ENCODE measurements at regions not wholly inside any gene's neighbourhood (a gene's known extent, or its start where the extent isn't known, plus 50 kb on each side); places are given as distances from the start of the nearest gene placed in this dataset.

DNA sequence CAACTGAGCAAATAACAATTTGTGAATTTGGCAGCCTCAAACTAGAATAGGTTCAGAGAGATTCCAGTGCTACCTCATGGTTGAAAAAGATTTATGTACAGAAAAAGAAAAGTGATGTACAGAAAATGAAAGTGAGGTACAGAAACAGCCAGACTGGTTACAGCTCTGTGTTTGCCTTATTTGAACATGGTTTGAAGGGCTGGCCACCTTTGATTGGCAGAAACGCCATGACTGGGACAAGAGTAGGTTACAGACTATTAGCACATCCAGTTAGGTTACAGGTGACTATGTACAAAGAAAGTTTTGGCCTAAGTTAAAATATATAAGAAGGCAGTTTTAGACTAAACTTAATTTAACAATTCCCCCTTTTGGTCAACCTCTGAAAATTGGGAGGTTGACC, 309.4 kb downstream of the BTG1 start:
- DNase-seq: no peak

DNA sequence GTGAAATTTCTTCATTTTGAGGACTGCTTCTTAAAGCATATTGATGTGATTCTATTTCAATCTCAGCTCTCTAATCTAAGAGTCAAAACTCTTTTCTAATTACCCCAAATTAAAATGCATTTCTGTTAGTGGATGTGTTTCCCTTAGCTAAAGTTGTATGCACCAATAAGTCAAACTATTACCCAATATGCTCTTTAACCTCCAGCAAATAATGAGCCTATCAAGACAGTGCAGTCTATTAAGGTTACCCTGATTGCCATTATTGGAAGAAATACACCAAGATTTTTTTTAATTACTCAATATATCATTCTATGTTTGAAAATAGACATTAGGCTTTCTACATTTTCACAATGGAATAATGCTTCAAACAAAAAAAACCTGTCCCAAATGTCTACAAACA, 310.0 kb downstream of the BTG1 start:
- DNase-seq: no peak

DNA sequence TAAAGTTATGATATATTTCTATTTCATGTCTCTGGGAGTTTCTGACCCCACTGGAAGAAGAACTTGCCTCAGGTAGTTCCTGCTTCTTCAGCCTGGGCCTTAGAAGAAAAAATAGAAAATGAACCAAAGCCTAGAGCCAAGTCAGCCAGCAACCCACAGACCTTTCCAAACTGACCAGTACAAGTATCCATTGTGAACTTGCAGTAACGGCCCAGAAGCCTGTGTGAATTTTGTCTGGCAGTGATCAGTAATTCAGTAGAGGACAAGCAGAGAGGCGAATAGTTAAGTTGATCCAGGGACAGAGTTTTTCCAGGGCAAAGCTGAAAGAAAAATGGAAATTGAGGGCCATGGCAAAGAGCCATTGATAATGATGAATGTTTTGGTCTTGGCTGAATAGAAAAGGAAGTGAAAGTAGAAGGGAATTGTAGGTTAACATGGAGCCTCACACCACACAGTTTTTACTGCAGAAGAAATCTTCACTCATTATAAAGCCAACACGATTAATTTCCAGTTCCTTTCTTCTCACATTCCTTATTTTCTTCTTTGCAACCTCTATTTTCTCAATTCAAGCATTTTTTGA, 311.8 kb downstream of the BTG1 start:
- DNase-seq: no peak

DNA sequence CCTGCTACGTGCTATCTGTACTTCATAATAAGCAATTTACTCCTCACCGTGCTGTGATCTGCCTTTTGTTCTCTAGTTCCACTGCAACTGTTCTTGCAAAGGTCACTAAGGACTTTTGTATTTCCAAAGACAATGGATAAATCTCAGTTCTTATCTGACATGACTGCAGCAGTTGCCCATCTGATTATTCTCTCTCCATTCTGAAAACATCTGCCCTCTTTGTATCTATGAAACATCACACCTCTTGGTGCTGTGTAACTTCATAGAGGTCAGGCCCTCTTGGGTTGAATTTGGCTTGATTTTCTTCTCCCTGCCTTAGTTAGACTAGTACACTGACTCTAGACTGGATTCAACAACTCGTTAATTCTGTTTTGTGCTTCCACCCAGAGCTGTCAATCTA, 319.6 kb downstream of the BTG1 start:
- no peak for DNase-seq

DNA sequence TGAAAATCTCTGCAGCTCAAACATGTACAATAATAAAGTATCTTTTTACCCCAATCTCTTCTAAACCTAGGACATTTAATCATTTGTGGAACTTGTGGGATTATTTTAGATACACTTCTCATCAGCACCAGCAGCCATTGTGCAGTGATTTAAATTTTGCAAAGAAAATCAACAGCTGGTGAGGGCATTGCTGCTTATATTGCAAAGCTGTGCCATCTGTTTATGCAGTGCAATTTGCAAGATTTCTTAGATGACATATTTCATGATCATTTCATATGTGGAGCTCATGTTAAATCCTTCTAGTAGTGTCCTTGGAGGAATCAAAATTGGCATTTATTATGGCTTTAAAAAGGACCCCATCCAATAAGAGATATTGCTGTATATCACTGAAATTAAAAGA, 320.7 kb downstream of the BTG1 start:
- no peak for DNase-seq

DNA sequence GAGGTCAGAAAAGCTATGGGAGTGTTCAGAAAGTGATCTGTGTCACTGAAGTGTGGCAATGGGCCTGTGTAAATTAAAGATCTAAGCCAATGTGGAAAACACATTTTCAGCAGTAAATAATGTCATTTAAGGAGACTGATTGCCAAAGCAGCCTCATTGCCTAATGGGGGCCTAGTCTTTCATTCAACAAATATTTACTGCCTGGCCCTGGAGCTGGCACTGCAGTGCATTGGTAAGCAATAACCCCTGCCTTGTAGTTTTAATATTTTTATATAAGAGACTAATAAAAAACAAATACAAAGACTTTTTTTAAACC, 326.6 kb downstream of the BTG1 start:
- no peak for DNase-seq

DNA sequence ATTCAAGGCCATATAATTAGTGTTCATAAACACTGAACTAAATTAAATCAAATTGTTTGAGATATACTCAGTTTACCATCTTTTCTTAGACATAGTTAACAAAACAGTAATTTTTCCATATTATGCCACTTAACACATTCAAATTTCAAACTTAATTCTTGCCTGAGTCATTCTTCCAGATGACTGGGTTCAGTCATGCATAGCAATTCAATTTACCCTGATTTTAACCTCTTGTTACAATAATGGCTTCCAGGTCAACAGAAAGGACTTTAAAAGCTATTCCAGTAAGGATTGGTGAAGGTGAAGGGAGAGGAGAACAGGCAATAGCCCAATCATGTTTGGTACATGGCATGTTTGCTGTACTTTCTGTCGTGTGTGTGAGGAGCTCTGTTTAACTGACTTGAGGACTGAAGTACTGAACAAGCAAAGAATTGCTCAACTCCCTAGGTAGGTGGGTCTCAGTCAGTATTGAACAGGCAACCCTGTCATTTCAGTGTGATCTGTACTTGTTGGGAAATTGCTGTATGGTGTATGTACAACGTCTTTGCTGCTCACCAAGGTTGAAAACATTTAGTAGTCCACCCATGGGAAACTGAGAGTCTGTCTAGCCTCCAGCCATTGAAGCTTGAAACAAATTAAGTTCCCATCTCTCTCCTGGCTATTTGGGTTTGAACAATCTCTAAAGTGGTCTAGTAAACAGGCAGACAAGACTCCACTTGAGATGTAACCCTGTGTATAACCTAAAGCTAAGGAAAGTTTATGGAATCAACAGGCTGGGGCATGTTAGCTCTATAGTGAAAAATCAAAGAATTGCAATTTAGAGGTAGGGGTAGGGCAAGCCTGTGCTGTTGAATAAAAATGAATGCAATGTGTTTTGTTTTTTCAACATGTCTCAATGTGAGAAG, 327.2 kb downstream of the BTG1 start:
- DNase-seq: no peak

DNA sequence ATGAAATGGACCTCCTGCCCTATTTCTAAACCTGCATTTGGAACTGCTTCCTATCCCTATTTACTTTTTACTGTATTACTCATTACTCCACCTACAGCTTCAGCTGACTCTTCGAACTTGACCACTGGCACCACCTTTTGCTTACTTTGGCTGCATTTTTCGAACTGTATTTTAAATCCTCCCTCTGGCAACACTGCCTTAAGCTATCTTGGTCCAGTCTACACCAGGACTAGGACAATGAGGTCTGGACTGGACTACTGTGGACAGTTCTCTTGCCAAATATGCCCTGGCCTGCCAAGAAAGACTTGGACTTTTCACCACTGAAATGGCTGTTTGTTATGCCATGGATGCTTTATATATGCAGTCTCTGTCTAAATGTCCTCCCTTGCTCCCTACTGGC, 328.1 kb downstream of the BTG1 start:
- DNase-seq: no peak

DNA sequence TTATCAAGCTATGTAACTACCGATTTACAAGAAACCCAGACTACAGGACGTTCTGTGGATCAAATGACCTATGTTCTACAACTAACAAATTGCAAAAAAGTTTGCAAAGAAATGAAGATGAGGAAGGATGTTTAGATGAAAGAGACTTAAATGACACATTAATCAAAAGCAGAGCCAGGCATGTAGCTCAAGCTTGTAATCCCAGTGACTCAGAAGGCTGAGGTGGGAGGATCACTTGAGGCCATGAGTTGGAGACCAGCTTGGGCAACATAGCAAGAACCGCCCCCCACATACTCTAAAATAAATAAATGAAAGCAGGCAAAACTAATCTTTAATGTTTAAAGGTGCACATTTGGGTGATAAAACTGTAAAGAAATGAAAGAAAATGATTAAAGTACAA, 331.9 kb downstream of the BTG1 start:
- DNase-seq: no peak

DNA sequence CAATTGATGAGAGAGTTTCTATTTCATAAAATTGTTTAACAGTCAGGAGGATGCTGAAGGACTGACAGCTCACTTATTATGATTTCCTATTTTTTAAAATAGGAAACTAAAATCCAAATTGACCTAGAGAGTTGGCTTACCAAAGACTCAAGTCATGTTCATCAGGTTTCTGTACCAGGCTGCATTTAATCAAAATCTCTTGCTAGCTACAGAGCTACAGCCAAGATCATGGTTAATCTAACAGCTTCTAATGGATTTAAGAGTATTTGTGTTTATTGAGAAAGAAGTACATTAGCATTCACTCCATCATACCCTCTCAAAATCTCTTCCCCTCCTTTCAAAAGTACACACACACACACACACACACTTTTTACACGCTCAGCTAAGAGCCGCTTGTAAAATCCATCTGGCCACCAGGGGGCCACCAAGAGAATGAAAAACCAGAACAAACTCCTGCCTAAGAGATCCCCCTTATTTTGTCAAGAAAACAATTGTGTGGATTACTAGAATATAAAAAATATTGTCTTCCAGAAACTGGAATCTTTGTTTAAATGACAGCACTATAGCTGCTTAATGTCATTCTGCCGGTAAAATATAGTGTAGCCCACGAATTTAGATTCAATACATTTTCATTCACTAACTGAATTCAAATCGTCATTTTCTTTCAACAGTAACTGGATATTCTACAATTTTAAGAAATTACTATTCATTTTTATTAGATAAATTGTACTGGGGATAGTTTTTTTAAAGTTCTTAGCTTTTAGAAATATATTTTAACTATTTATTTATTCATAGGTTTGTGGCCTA, 334.0 kb downstream of the BTG1 start:
- peak; percentile 55 for DNase-seq

DNA sequence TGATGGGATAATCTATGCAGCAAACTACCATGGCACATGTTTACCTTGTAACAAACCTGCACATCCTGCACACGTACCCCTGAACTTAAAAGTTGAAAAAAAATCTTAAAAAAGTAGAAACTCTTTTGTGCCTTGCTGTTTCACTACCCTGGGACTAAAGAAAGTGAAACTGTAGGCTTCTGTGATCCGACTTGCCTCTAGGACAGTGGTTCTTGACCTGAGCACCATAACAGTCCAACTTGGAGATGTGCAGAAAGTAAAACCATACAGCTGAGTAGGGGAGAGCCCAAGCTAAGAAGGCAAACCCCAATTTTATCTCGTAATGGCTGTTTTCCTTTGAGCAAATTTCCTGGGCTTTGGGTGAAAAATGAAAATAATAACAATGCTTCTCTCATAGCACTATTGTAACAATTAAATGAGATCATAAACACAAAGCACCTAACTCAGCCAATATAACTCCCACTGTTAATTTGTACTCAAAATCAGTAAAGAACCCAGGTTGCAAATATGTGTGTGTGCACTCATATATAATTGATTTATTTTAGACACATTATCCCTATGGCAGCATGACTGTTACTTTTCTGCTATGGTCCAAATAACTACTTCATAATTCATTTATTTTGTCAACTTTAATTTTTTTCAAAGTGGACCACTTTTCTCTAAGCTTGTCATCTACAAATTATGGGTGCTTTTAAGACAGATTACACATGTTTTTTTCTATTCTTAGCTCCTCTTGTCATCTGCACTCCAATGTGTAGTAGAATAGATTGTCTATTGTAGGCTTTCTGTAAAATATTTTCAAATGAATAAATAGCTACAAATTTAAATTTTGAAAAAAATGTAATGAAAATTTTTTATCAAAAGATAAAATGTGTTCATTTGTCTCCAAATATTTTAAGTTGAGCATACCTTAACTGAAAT, 334.9 kb downstream of the BTG1 start:
- DNase-seq: no peak

DNA sequence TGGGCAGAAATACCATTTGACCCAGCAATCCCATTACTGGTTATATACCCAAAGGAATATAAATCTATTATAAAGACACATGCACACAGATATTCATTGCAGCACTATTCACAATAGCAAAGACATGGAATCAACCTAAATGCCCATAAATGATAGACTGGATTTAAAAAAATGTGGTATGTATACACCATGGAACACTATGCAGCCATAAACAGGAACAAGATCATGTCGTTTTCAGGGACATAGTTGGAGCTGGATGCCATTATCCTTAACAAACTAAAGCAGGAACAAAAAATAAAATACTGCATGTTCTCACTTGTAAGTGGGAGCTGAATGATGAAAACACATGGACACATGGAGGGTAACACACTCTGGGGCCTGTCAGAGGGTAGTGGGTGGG, 335.6 kb downstream of the BTG1 start:
- no peak for DNase-seq

DNA sequence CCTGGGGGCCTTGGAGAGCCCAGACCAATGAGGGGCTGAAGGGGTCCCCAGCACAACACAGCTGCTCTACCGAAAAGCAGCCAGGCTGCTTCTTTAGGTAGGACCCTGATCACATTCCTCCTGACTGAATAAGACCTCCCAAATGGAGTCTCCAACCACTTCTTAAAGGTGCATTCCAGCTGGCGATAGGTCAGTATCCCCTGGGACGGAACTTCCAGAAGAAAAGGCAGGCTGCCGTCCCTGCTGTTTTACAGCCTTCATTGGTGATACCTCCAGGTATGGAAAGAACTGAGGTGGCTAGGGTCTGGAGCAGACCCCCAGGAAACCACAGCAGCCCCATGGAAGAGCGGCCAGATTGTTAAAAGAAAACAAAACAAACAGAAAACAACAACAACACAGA, 340.6 kb downstream of the BTG1 start:
- DNase-seq: no peak

DNA sequence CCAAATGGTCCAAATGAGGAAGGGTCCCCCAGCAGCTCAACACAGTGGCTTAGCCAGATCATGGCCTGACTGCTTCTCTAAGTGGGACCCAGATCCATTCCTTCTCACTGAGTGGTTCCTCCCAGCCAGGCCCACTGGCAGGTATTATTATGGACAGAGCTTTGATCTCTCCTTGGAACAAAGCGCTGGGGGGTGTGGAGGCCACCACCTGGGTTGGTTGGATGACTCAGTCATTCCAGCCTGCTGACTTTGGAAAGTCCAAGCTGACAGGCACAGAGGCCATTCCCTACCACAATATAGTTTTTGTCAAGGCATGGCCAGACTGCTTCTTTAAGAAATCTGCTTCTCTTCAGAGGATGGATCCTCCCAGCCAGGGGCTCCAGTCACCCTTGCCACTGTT, 341.1 kb downstream of the BTG1 start:
- DNase-seq: no peak

DNA sequence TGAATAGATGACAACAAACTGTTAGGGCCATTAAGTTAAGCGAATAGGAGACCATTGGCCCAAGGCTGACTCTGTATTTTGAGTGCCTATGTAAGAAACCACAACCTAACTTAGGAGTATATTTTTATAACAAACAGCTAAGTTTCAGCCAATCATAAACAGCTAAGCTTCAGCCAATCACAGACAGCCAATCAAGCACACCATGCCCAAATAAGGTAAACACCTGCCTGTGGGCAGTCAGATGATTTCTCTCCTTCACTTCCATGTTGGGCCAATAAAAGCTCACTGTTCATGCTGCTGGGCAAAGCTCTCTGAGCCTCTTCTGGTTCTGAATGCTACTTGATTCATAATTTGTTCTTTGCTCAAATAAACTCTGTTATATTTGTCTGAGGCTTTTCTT, 344.6 kb downstream of the BTG1 start:
- DNase-seq: no peak

DNA sequence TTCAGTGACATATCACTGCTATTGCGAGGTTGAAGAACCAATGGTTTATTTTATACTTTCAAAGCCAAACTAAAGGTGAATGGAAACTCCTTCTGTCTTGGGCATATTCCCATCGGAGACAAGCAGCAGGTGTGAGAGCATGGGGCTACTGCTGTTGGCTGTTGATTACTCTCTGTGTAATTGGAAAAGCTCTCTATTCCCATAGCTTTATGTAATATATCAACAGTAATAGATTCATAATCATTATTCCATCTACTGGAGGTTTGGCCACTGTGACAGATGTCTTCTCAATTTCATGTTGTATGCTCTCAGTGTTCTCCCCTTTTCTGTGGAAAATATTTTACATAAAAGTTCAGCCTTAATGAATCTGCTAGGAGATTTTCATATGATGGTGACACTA, 352.0 kb downstream of the BTG1 start:
- no peak for DNase-seq

DNA sequence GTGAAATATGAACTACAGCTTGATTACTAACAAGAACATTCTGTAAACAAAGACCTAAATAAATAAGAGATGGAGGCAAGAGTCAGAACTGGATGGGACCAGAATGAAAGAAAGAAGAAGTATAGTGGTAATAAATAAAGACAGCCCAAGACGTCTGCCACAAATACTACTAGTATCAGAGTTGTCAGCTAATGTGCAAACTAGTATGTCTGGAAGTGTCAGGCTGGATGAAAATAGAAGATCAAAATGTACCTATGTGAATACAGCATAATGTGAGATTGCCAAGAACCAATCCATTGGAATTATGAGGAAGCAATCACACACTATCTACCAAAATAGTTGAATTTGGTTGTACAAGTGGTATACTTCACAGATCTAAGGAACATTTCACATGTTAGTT, 353.0 kb downstream of the BTG1 start:
- no peak for DNase-seq

DNA sequence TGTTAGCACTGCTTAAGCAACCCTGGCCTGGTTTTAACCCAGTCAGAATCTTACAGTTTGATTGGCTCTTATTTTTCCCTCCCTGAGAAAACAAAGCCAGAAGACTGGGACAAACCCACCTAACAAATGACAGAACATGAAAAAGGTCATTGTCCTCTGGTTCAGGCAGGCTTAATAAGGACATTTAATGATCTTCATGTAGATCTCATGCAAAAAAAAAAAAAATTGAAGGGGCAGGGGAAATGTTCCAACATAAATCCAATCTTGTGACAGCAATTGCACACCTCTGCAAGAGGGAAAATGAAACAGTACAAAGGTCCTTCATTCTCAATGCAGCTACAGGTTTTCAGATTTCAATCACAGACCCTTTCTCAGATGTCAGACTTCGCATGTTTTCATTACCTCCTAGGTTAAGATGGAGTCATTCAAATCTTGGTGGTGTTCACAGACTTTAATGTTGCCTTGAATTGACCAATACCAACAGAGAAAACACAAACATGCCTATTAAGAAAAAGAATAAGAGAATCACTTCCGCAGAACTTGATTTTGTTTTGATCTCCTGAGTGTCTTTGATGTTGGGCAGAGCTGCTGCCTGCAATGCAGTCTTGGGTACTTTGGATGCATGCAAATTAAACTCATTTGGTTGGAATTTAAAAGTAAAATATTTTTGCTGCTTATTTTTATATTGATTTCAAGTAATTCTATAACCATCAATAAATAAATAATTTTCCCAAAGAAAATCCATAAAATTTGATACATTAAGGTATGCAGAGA, 359.0 kb downstream of the BTG1 start:
- no peak for DNase-seq

DNA sequence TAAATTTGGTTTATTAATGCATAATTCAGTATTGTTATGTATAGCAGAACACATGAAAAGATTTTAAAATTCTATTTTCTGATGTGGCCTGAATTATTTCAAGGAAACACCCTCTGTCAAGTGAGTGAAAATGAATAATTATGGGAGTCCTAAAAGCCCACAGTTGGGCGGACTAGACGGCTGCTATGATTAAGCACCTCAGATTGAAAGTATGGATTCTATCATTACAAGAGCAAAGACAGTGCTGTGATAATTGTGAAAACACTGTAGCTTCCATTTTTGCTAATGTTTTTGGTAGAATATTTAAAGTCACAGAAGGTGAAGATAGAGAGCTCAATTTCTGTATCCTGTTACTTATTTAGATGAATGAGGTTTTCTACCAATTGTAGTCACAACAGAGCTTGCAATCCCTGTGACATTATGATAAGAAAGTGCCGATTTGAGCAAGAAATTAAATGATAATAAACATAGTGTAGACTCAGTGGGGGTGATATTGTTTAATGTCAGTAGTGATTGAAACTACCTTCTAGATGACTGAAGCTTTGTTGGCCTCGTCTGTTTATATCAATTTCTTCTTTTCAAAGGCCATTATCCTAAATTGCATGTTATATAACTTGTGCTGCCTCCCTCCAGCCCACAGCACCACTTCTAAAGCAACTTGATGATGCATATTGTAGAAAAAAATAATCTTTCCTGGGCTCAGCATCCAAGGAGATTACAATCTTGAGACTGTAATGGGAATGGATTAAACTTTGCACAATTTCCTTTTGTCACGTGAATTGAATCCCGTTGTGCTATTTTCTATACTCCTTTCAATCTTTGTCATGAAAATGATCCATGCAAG, 359.8 kb downstream of the BTG1 start:
- no peak for DNase-seq

DNA sequence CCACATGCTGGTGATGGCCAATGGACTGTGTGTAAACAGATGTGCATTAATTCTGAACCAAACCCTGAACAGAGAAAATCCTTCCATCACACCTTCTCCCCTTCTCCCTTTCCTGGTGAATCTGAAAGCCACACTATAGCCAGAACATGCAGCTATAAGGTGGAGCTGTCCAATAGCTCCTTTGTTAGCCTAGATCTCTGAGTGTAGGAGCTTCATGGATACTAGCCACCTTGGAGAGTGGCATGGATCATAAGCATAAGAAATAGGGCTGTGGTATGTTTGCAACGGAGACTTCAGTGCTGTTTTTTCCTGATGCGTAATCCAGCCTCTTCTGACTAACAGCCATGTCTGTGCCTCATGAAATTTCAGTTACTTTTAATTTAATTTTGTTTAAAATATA, 364.5 kb downstream of the BTG1 start:
- DNase-seq: no peak

DNA sequence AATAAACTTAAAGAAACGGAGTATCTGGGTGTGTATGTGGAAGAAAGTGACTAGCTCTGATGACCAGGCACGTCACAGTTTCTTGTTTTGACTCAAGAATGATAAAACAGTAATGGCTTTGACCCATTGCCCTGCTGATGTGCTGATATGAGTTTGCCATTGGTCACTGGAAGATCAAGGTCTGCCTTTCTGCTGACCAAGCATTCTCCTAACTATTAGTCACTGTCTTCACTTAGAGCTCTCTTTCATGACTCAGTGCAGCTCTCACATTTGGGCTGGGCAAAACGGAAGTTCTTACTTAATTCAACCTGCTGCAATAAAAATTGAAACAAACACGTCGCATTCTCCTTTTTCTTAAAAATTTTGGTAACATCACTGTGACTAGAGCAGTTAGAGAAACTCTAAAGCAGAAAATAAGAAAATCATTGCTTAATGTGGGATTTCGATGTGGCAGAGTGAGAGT, 366.7 kb downstream of the BTG1 start:
- peak; percentile 9 for DNase-seq
